ENCODE measurements at regions not wholly inside any gene's neighbourhood (a gene's known extent, or its start where the extent isn't known, plus 50 kb on each side); places are given as distances from the start of the nearest gene placed in this dataset.

DNA sequence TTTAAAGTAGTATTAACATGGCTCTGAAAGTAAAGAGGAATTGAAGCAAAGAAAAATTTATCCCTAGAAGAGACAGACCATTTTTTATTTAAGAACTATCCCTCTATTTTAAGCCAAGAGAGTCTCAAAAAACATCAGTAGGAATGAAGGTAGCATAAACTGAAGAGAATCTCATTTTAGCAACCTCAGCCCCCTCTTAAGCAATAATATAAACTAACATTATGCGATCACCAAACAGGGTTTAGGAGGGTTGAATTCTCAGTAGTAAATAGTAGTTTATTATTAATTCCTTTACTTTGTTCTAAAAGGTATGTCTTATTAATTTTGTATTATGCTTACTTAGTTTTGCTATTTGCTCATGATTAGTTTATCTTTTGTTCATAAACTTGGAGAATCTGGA is 287.4 kb downstream of the CDK5RAP2 start:
- no peak for DNase-seq (ENCODE audit: low read depth in 3 of 3)

DNA sequence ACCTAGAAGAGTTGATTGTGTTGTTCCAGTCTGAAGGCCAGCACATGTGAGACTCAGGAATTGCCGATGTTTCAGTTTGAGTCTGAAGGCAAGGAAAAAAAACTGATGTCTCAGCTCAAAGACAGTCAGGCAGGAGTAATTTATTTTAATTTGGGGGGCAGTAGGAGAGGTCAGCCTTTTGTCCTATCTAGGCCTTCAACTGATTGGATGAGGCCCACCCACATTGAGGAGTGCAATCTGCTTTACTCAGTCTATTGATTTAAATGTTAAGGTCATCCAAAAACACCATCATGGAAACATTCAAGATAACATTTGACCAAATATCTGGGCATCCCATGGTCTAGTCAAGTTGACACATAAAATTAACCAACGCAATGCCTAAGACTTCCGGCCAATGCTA is 288.9 kb downstream of the CDK5RAP2 start:
- no peak for DNase-seq (ENCODE audit: low read depth in 3 of 3)

DNA sequence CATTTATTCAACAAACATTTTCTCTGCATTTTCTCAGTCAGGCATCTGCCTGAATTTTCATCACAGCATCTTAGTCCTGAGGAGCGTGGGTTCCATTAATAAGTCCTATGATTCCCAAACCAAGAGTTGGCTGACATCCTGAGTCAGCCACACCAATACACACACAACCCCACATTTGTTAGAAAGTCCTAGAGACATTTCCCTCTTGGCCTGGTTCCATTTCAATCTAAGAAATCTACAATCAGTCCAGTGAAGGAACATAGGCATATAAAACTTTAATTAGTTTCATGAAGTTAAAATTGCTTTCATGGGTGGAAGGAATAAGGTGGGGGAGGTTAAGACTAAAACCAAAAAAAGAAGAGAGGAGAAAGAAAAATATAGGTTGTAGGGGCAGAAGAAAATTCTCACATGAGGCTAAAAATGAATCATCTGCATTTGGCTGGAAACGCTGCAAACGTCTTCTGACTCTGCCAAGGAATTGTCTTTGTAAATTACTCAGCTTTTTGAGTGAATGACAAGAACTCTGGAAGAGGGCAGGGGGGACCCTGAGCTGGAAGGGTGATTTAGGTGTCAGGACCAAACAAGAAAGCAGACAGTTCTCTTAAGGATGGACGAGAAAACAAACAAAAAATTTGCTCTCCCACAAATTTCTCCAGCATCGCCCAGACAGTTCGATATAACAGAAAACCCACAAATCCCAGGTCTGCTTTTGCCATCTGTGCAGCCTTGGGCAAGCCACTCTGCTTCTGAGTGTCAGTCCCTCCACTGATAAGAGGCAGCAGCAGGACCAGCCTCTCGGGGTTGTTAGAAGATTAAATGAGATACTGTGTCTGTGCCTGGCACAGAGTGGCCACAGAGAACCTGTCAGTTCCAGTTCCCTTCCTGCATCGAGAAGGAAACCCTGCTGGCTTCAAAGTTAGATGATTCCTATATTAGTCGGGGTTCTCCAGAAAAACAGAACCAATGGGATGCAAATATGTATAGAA is 289.7 kb downstream of the CDK5RAP2 start:
- no peak for DNase-seq (ENCODE audit: low read depth in 3 of 3)

DNA sequence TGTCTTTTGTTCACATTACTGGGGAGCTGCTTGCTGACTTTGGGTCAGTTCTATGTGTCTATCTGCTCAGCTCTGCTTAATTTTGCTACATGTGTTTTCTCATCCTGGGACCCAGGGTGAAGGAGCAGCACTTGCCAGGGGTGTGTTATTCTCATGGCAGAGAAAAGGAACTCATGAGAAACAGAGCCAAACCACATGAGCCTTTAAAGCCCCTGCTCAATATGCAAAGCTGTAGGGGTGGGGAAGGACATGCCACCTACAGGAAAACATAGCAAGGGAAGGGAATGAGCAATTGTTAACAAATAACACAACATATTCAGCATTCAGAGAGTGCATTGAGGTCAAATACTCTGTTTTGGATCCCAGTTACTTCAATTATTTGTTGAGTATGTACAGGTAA is 290.9 kb downstream of the CDK5RAP2 start:
- no peak for DNase-seq (ENCODE audit: low read depth in 3 of 3)

DNA sequence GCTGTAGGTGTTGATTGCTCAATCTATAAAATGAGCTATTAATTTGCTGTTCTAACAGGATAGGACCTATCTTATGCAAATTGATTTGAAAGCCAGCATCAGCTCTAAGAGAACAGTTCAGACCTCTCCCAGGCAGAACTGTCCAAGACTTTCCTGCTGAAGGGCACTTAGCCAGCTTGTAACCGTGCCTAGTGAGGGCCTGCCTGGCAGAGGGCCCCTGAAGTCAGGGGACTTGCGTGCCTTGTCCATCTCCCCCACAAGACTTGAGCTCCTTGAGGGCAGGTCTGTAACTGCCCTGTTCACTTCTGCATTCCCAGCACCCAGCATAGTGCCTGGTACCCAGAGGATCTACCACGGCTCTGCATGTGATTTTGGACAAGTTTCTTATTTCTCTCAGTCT is 293.4 kb downstream of the CDK5RAP2 start:
- no peak for DNase-seq (ENCODE audit: low read depth in 3 of 3)

DNA sequence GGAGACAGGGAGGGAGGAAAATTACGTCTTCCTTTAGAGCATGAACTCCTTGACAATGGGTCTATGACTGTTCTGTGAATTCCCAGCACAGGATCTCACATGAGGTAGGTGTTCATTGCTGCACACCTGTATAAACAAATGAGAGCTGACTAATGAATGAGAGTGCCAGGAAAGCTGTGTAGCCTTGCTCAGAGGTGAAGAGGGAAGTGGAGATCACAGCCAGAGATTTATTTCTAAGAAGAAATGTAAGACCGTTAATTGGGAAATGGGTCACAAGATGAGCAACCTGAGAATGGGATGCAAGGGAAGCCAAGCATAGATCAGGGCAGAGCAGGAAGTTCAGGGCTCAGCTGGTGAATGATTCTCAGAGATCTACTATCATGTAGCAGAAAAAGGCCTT is 295.1 kb downstream of the CDK5RAP2 start:
- no peak for DNase-seq (ENCODE audit: low read depth in 3 of 3)

DNA sequence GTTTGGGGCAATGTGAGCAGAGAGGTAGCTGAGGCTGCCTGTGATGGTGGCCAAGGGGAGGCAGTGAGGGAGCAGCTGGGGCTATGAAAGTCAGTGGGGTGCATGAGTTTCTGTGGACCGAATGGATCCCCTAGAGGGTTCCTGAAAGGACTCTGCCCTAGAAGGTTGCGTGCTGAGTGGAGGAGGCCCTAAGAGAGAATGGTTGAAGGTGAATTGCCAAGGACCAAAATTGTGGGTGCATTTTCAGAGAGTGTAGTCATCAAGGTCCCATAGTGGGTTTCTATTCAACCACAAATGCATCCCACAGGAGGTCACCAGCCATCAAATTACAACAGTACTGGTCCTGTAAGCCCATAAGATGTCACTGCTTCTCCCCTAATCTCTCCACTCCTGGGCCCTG is 298.3 kb downstream of the CDK5RAP2 start:
- no peak for DNase-seq (ENCODE audit: low read depth in 3 of 3)

DNA sequence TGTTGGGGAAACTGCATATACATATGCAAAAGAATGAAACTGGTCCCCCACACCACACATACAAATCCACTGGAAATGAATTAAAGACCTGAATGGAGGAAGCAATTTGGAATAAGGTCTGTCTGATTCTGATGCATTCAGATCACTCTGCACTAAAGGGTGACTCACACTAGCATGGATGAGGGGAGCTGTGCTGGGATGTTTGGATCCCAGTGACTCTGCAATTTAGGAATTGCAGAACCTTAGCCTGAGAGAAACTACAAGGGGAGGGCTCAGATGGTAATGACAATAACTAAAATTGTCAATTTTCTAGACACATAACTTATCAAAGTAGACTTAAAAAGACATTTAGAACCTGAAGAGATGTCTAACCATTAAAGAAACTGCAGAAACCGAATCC is 312.0 kb downstream of the CDK5RAP2 start:
- no peak for DNase-seq (ENCODE audit: low read depth in 3 of 3)

DNA sequence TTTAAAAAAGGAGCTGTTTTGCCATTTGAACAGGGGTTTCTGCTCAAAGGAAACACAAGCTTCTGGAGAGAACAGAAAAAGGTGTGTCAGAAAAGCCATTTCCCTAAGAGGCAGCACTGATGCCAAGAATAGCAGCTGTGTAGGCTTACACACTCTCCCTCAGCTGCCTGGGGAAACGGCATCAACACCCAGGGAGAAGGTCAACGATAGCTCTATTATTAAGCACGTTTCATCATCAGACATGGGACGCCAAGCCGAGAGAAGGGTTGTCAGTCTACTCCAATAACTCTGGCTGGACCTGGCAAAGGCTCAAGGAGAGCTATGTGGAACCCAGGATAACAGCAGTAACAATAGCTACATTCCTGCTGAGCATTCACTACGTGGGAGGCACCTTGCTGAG is 314.2 kb downstream of the CDK5RAP2 start:
- DNase-seq (ENCODE audit: low read depth in 3 of 3), result no peak

DNA sequence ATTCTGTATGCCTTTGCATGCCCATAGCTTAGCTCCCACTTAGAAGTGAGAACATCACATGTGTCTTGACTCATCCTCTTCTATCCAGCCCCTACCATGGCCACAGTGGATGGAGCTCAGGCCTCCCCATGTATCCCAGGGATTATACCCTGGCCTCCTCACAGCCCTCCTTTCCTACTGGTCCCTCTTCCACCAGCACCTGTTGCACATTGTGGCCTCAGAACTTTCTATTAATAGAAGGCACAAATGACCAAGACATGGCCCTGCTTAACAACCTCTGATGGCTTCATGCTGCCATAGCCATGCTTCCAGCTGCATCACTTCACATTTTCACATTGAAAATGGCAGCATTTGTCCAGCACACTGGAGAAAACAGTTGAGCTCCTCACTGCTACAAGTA is 315.4 kb downstream of the CDK5RAP2 start:
- no peak for DNase-seq (ENCODE audit: low read depth in 3 of 3)

DNA sequence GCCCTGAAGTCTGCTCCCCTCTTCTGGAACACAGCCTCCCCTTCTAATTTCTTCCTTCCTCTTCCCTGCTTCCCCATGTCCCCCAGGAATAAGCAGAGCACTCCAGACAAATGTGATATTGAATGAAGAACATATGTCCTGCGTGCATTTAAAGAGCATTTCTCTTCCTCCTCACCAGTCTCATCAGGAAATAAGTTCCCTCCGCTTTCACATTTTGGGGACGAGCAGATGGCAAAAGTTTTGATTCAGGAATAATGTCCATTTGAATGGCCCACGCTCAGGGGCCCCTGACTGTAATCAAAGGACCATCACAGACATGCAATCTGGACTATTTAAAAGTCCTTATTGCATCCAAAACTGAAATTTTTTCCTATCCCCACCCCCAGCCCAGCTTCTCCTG is 316.1 kb downstream of the CDK5RAP2 start:
- no peak for DNase-seq (ENCODE audit: low read depth in 3 of 3)

DNA sequence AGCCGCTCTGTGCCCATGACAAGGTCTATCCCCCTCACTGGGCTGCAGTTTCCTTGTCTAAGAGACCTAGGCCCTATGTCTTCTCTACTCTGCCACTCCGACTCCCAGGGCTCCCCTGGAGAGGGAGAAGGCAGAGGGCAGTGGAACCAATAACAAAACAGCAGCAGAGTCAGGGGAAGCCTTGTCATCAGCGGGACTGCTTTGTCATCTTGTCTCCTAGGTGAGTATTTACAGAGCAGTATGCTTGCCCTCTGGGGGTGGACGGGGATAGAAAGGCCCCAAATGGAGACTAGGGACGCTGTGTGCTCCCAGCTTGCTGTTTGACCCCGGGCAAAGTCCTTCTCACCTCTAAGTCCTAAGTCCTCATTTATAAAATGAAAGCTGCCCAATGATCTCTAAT is 318.5 kb downstream of the CDK5RAP2 start:
- DNase-seq (ENCODE audit: low read depth in 3 of 3), result no peak

DNA sequence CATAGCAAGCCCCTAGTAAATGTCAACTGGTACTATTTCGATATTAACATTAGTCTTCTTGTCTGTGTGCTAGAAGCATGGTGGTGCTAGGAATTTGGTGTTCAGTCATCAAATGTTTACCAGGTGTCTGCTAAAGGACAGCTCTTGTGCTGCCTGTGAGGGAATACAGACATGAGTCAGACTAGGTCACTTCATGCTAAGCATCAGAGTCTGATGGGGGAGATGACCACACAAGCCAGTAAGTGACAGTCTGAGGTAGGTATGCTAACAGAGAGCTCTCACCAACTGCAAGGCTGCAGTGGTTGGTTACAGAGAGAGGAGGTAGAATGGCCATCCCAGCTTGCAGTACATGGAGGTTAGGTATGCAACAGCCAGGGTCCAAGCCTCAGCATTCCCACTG is 320.9 kb downstream of the CDK5RAP2 start:
- no peak for DNase-seq (ENCODE audit: low read depth in 3 of 3)

DNA sequence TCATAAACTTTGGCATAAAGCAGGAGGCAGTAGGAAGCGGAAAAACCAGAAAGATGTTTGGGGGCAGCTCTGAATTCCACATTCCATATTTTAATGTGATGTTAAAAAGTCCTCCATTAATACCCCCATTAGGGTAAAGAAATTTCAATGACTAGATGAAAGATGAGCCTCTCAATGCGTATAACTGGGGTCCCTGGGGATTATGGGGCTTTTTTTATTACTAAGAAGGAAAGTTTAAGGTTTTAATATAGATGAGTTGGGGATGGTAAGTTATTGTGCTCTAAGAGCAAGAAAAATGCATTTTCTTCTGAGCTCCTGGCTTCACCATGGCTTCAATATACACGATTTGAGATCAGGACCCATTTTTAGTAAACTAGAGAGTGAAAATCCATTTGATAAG is 321.9 kb downstream of the CDK5RAP2 start:
- DNase-seq (ENCODE audit: low read depth in 3 of 3), result no peak

DNA sequence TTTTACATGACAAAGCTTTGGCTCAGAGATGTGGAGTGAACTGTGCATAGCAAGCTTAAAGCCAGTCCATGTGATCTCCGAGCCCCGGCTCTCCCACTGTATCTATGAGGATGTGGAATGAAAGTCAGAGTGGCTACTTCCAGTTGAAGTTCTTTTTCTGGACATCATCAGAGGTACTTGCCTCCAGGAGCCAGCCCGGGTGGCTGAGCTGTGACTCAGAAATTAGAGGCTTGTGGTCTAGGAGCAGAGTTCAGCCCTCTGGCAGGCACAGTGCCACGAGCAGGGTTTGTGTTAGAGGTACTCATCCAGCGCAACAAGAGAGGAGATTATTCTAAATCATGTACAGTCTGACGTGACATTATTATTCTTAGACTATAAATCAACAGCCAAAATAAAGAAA is 322.5 kb downstream of the CDK5RAP2 start:
- no peak for DNase-seq (ENCODE audit: low read depth in 3 of 3)

DNA sequence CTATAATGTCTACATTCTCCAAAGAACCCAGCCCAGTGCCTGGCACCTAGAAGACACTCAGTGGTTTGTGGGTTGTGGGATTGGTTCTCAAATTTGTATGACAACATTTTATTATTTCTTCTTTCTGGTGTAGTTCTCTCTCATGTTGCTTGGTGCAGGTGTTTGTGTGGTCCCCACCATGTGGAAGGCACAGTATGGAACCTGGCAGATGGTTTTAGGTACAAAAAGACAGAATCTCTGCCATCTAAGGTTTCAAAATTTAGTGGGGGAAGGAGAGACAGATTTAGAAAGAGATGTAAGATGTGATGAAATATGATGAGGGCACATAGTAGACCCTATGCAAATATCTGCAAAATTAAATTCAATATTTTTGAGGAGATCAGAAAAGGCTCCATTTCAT is 323.8 kb downstream of the CDK5RAP2 start:
- DNase-seq (ENCODE audit: low read depth in 3 of 3), result no peak

DNA sequence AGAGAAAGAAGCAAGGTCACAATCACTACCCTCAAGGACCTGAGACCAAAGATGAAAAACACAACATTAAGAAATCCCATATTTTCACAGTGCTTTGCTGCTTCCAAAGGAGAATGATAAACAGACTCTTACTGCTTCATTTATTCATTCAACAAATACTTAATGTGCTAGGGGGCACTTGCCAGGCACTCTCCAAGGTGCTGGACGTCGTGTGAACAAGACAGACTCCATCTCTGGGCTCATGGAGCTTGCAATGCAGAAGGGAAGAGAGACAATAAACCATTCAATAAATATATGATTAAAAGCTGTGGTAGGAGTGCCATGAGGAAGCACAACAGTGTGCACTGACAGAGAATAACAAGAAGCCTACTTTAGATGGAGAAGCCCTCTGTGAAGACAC is 327.7 kb downstream of the CDK5RAP2 start:
- no peak for DNase-seq (ENCODE audit: low read depth in 3 of 3)

DNA sequence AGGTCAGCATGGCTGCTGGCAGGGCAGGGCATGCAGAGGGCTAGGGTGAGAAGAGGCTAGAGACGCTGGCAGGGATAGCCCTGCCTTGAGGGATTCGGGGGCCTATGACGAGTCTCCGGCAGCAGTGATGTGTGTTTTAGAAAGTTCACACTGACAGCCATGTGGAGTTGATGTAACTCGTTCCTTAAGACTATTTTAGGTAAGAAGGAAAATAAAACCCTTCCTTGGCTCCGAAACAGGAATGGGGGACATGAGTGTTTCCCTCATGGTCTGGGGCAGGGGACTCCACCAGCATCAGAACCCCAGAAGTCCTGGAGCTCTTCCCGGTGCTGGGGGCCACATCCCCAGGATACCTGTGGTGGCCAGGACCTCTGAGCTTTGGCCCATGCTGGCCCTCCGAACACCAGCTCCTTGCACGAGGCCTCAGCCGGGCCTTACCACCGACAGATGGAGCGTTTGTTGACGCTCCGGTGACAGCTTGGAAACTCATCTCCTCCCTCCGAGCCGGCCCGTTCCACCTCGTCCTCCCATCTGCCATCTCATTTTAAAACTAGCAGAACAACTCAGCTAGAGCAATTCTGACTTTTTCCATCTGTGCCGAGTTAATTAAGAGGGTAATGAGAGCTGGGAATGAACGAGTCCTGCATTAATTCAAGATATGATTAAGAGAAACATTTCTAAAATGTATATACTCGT is 337.7 kb downstream of the CDK5RAP2 start:
- no peak for DNase-seq (ENCODE audit: low read depth in 3 of 3)

DNA sequence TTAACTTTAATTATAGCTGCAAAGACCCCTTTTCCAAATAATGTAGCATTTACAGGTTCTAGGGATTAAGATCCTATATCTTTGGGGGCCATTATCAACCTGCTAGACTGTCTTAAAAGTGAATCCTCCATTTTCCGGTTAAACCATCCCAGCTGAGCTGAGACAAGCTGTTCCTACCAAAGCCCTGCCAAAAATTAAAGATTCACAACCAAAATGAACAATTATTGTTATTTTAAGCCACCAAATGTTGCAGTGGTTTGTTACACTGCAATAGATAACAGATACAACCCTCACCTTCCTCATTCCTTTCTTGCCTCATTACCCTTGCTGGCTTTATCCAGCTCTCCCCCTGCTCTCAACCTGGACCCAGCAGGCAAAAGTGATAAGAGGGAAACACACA is 343.4 kb downstream of the CDK5RAP2 start:
- DNase-seq (ENCODE audit: low read depth in 3 of 3), result no peak

DNA sequence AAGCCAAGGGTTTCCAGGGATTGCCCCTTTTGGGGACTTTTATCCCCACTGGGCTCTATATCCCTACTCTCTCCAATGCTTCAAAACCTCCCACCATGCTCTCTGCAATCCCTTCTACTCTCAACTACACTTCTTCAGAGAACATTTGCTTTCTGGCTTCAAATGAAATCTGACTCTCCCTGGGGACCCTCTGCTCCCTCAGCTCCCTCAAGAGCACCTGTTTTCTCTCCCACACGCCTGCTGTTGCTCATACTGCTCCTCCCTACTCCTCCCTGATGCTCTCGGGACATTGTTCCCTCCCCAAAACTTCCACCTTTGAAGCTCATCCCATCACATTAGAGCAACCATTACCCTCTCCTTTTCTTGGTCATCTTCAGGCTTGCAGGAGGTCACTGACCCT is 344.9 kb downstream of the CDK5RAP2 start:
- DNase-seq (ENCODE audit: low read depth in 3 of 3), result no peak

DNA sequence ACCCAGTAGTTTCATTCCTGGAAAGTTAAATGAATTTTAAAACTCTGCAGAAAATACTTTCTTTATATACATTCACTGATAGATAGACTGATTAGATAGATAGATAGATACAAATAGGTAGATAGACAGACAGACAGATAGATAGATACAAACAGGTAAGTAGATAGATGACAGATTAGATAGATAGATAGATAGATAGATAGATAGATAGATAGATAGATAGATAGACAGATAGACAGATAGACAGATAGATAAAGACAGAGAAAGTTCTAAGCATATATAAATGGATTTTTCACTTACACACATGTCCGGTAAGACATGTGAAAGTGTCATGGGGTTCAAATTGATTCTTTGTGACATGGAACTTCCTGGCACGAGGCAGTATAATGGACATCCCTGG is 349.7 kb downstream of the CDK5RAP2 start:
- DNase-seq (ENCODE audit: low read depth in 3 of 3), result no peak

DNA sequence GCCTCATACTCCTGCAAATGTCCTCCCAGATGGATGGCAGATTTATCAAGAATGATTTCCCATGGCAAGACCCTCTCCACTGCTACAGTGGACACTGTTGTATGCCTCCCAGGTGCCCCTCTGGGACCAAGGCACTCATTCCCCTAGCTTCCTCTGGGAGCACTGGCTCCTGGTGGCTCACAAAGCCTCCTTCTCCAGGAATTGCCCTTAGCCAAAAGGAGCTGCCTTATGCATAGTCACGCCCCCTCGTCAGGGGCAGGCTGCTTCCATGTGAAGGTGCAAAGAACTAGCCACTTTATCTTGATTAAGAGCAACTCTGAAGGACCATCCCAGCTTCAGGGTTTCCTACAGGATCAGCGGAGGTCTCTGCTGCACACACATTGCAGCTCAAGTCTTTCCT is 358.1 kb downstream of the CDK5RAP2 start:
- DNase-seq (ENCODE audit: low read depth in 3 of 3), result no peak

DNA sequence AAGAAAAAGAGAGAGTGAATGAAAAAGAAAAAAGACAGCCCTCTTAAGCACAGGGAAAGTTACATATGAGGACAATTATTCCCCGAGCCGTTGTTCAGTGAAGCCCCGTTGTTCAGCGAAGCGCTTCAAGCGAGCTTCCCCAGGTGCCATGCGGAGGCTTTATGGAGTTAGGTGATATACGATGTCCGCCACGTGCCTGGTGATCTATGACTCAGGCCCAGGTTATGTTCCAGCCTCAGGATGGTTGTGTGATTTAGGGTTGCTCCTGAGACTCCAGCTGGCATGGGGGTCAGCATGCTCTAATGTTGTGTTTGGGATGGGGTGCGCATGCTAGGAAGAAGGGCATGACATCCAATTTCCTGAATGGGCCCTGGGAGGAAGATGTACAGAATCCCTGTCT is 365.6 kb downstream of the CDK5RAP2 start:
- no peak for DNase-seq (ENCODE audit: low read depth in 3 of 3)
